GM21360 (cell line): ENCODE measurements at regions not wholly inside any gene's neighbourhood (a gene's known extent, or its start where the extent isn't known, plus 50 kb on each side); places are given as distances from the start of the nearest gene placed in this dataset.

ENCODE experiments used
- ATAC-seq: cut with Tn5 transposase; IDR thresholded peaks from one replicate; pipeline ENCODE4 v1.9.1; 2021; ENCODE audit warnings: mild to moderate bottlenecking, moderate library complexity; ENCODE audit not compliant: unreplicated experiment

- no peak for ATAC-seq
Observed at GRCh38 chr12:124240493-124240892, 54.4 kb upstream of the RFLNA start.

- ATAC-seq: no peak
Observed at GRCh38 chr12:124241776-124242528, 52.9 kb upstream of the RFLNA start.

- no peak for ATAC-seq
Observed at GRCh38 chr12:124242529-124243065, 52.3 kb upstream of the RFLNA start.

GRCh38 chr12:124243936-124244335, 51.0 kb upstream of the RFLNA start:
- ATAC-seq: no peak
